AG10803 (cell line): ENCODE measurements at regions not wholly inside any gene's neighbourhood (a gene's known extent, or its start where the extent isn't known, plus 50 kb on each side); places are given as distances from the start of the nearest gene placed in this dataset.

Source experiments
- DNase-seq: peaks from one replicate; pipeline ENCODE4 v3.0.0; 2010; ENCODE audit warnings: low read depth
- H3K4me3 ChIP-seq: 2 replicates; pipeline ENCODE4 v1.5.1; 2011; ENCODE audit warnings: mild to moderate bottlenecking, low read length, control low read depth
- CTCF ChIP-seq: conservative IDR thresholded peaks from 2 replicates; pipeline ENCODE4 v1.5.1; 2011; ENCODE audit warnings: mild to moderate bottlenecking, low read length, control low read depth, inconsistent platforms

- no peak for DNase-seq
- no peak for TF ChIP-seq CTCF
- no peak overlapping the region for H3K4me3 ChIP-seq
Measured at GRCh38 chr2:201978333-201978732, 55.3 kb upstream of the FZD7 start.

GRCh38 chr2:201978986-201979385 is 54.7 kb upstream of the FZD7 start:
- DNase-seq = no peak
- TF ChIP-seq CTCF = no peak
- H3K4me3 ChIP-seq = no peak overlapping the region

- no peak overlapping the region for H3K4me3 ChIP-seq
Measured at GRCh38 chr2:201980389-201980821, 53.2 kb upstream of the FZD7 start.

GRCh38 chr2:201980946-201981345 is 52.7 kb upstream of the FZD7 start:
- no peak for TF ChIP-seq CTCF
- no peak overlapping the region for H3K4me3 ChIP-seq
- DNase-seq = no peak

More at GRCh38 chr2:201980389-201980821, 53.2 kb upstream of the FZD7 start:
- TF ChIP-seq CTCF = no peak
- DNase-seq = no peak

- no peak overlapping the region for H3K4me3 ChIP-seq
- TF ChIP-seq CTCF = no peak
- no peak for DNase-seq
Measured at GRCh38 chr2:201983174-201983573, 50.5 kb upstream of the FZD7 start.

- DNase-seq = no peak
- H3K4me3 ChIP-seq = no peak overlapping the region
- no peak for TF ChIP-seq CTCF
Measured at GRCh38 chr2:201983800-201984199, 49.9 kb upstream of the FZD7 start.
